Inflammatory macrophage treated with lipopolysaccharide for 4 hours (primary cell): ENCODE measurements at regions not wholly inside any gene's neighbourhood (a gene's known extent, or its start where the extent isn't known, plus 50 kb on each side); places are given as distances from the start of the nearest gene placed in this dataset.
"Not testable (repeated sequence)": the region's sequence is repeated elsewhere in the genome, so short reads cannot be mapped to it uniquely, and the experiment has no call there.

ENCODE experiments used
- DNase-seq: peaks from one replicate; pipeline ENCODE4 v3.0.0-alpha.2; 2020

DNA sequence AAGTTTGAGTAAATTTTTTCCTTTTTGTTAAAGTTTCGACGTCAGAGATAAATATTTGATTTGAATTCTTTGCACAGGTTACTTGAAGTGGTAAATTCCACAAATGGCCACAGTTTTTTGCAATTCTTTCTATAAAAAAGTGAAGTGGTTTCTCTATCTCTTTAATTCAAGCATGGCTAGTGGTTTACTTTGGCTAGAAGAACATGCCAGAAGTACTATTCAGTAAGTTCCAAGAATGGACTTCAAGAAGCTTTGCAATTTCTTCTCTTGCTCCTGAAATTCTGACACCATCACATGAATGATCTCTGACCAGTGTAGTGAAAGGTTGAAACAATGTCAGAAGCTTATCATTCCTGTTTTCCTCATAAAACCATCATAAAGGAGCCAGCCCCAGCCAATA lies 55.7 kb upstream of the RNPC3 start:
- no peak for DNase-seq

DNA sequence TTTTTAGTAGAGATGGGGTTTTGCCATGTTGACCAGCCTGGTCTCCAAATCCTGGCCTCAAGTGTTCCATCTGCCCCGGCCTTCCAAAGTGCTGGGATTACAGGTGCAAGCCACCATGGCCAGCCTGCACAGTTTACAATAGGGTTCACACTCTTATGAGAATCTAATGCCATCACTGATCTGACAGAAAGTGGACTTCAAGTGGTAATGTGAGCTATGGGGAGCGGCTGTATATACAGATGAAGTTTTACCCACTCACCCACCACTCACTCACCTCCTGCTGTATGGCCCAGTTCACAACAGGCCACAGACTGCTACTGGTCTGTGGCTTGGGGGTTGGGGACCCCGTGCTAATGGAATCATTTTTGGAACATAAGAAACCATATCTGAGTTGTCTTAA lies 58.4 kb upstream of the RNPC3 start:
- no peak for DNase-seq

DNA sequence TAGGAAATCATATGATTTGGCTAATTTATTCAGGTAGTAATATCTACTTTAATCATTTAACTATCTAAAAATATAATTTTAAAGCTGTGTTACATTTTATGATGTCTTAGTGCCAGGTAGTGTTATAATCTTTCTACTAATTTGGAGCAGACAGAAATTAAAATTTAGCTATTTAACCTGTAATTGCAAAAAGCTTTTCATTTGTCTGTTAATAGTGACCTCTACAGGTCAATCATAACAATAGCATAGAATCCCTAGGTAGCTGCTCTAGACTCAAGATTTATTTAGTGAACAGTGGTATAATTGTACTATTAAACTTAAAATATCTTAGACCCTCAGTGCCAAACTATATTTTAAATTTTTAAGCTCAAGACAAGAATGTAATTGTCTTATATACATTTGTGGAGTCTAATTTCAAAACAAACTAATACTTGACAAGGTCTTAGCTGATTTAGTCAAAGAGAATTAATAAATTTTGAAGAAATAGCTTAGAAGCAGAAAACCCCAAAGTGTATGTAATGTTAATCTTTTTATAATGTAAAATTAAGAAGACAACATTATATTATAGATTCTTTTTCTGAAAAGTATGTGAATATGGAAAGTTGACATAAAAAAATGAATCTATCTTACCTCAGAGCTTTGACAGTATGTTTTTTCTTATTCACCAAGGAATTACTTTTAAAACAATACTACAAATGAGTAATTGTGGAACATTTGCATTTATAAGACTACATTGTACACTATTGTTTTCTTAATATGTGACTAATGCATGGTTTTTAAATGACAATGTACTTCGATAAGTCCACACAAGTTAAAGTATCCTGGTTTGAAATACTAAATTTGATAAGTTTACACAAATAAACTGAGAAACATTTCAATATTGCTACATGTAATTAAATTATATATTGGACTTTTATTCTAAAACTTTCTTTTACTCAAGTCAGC lies 64.1 kb upstream of the RNPC3 start:
- peak; percentile 12 for DNase-seq

DNA sequence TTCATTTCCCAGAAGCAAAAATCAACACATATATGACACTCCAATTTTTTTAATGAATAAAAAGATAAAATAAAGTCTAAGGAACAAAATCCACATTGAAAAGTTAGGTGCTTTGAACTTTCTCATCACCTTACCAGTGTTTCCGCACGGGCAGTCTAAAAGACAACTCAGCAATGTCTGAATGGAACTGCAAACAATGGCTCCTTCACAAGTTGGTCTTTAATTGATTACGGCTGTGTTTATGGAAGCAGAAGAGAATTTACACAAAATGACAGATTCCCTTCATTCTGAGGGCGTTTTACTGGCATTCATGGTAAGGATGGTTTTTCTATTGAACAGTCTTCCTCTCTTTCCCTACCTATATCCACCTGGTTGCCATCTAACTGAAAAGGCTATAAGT lies 65.0 kb upstream of the RNPC3 start:
- DNase-seq: no peak

DNA sequence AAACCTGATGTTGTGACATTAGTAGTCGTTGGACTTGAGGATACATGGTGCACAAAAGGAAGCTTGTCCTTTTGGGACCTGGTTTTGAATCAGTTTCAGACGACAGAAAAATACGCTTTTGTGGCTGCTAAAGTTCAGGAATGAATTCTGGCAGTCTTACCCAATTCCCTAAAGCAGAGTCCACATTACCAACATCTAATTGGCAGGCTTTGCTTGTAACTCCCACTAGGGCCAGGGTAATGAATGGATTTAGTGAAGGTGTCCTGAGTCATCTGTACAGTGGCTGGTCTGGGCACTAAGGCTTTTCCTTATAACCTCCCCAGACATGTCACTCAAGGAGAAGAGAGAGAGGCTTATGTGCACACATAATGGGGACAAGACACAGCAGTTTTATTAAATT lies 66.2 kb upstream of the RNPC3 start:
- DNase-seq: no peak

DNA sequence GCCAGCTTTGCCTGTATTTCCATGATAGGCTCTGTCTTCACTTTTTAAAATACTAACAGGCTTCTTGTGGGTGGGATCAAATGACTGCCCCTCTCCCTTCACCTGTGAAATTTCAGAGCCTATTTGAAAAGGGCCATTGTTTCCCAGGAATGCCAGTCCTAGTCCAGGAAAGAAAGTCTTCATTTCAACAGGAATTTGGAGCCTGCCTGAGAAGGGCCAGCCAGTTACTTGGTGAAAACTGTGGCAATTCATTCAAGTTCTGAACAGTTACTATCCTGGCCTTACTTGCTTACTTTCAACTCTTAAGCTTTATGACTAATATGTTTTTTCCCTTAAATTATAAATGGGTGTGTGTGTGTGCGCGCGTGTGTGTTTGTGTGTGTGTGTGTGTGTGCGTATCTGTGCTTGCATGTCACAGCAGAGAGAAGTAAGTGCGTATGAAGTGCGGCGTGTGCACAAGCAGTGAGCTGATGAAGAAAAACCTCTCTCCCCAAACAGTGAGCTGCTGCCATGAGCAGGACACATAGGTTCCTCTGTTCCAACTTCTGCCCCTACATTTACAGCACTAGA lies 67.5 kb upstream of the RNPC3 start:
- DNase-seq: no peak

DNA sequence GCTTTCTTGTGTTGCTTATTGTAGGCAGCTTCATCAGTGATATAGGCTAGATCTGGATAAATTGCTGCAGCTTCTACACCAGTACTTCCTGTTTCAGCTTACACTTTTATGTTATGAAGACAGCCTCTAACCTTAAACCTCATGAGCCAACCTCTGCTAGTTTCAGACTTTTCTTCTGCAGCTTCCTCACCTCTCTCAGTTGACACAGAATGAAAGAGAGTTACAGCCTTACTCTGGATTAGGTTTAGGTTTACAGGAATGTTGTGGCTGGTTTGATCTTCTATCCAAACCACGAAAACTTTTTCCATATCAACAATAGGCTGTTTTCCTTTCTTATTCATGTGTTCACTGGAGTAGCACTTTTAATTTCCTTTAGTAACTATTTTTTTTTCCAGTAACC lies 76.9 kb upstream of the RNPC3 start:
- no peak for DNase-seq

DNA sequence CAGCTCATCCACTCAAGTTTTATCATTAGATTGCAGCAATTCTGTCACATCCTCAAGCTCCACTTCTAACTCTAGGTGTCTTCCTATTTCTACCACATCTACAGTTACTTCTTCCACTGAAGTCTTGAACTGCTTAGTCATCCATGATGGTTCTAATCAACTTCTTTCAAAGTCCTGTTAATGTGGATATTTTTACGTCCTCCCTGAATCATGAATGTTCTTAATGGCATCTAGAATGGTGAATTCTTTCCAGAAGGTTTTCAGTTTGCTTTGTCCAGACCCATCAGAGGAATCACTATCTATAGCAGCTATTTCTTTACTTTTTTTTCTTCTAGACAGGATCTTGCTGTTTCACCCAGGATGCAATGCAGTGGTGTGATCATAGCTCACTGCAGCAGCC lies 78.0 kb upstream of the RNPC3 start:
- no peak for DNase-seq

DNA sequence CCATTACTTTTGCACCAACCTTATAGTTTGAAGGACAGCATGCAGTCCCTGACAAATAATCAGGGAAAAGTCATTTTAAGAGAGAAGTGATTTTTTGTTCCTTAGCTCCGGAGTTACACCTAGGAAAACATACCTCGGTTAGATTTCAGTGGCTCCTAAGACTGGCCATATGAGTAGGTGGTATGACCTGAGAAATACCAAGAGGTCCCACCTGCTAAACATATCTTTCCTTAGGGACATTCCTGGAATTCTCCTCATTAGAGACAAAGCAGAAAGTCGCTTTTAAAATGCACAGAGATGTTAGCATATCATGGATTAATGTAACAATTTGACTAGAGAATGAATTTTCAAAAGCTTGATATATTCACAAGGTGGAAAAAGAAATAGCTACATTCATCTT lies 84.2 kb upstream of the RNPC3 start:
- DNase-seq: no peak

DNA sequence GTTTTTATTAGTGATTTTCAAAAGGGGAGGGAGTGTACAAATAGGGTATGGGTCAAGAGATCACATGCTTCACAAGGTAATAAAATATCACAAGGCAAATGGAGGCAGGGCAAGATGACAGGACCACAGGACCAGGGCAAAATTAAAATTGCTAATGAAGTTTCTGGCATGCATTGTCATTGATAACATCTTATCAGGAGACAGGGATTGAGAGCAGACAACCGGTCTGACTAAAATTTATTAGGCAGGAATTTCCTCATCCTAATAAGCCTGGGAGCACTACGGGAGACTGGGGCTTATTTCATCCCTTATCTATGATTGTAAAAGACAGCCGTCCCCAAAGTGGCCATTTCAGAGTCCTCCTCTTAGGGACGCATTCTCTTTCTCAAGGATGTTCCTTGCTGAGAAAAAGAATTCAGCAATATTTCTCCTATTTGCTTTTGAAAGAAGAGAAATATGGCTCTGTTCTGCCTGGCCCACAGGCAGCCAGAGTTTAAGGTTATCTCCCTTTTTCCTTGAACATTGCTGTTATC lies 88.9 kb upstream of the RNPC3 start:
- DNase-seq: not testable (repeated sequence)

DNA sequence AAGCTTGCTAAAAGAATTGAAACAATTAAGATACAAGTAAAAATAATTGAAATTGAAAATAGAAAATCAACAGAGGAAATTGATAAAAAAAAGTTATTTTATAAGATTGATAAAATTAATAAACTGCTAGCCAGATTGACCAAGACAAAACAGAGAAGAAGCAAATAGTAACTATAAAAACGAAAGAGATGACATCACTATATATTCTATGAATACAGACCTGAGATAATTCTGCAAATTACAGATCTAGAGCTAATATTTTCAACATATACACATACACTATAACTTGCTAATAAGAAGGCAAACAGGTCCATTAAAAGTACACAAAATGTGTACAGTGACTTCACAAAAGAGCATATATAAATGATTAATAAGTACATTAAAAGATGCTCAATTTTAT lies 90.1 kb upstream of the RNPC3 start:
- DNase-seq: no peak

DNA sequence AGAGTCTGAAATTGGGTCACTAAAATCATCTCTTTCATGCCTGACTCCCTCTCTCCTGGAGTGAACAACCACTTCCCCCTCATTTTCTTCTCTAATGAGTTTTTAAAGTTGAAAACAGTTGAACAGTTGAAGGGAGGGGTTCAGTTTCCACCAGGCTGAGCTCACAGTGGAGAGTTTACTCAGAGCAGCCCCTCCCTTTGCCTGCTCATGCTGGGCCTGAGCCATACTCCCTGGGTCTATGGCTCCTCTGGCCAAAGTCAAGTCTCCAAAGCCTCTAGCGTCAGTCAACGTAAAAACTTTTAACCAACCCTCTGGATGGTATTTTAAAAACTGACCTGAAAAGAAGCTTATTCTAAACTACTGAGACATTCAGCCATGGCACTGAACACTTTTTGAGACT lies 100.8 kb upstream of the RNPC3 start:
- DNase-seq: no peak

DNA sequence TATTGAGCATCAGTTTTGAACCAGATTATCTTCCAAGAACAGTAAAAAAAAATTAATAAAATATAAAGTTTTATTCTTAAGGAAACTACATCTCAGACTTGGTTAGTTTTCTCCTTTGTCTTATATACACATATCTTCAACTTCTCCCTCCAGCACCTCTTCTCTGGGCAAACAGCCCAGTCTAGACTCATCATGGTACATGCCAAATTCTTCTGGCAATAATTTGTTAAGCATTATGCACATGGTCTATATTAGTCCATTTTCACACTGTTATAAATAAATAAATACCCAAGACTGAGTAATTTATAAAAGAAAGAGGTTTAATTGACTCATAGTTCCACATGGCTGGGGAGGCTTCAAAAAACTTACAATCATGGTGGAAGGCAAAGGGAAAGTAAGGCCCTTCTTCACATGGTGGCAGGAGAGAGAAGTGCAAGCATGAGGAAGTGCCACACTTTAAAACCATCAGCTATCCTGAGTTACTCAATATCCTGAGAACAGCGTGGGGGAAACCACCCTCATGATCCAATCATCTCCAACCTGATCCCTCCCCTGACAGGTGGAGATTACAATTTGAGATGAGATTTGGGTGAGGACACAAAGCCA lies 108.7 kb upstream of the RNPC3 start:
- no peak for DNase-seq

DNA sequence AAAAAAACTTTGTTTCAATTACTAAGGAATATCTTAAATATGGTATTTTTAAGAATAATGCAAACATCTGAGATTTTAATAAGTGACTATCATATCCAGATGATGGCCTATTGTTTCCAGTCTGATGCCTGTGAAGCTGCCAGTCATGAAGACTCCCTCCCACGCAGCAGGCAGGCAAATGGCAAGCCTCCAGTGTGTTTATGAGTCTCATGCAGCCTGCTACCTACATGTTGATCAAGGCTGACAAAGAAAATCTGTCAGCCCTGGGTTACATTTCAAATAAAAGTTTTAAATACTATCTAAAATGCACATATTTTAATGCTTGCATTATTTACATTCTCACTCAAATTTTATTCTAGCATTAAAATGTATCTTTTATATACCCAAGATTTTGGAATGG lies 137.6 kb upstream of the RNPC3 start:
- DNase-seq: no peak

DNA sequence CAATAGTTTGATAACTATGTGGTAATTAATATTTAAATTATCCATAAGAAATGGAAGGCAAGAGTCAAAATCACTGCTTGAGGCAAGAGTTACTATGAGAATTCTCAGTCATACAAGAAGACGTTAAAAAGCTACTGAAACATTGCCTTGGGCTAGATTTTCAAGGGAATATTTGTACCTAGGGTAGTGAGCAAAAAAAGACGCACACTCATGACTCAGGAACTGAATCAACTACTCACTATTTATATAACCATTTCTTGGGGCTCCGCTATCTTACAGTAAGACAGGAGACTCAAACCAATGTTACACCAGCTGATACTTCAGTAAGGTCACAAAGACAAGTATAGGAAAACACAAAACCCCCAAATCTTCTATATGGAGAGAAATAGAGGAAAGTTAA lies 151.5 kb upstream of the RNPC3 start:
- no peak for DNase-seq

DNA sequence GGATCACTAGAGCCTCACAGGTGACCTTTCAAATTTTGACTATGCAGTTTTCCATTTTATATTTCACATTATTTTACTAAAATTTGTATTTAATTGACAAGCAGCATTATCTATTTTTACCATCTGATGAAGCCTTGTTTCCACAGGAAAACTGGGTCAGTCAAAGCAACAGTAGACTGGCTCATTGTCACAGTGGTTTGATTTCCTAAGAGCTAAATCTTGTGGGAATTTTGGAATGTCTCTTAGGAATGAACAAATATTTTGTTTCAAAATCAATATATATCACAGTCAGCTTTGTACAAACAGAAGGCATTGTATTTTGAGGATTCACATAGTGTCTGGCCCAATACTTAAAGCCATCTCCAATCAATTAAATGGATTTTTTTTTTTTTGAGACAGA lies 152.6 kb upstream of the RNPC3 start:
- DNase-seq: no peak

DNA sequence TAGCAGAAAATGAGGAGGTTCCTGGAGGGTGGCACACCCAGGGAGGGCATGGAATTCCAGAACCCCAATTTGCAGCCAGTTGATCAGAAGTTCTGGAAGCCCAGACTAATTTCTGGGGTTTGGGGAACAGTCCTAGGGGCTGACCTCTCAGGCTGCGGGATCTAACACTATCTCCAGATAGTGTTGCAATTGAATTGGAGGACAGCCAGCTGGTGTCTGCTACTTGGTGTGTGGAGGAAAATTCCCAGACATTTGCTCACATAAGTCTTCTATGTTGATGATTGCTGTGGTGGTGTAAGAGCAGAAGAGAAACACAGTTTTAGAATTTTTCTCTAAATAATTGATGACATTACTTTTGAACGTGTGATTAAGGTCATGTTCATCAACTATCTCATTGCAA lies 154.3 kb upstream of the RNPC3 start:
- no peak for DNase-seq

DNA sequence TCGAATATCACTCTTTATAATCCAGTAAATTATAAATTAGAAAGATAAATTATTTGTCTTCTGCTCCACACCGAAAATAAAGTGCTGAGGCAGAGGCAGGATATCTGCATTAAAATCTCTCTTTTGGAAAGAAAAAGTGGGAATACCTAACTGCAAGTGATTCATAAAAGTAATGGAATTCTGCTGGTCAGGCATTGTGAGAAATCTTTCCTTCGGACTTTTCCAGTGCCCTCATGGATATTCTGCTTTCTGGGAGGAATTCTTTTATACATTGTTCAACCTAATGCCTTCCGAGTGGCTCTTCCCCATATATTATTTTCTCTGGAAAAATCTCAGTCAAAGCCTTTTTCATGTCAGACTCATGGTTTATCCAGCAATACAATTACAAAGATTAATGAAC lies 158.3 kb upstream of the RNPC3 start:
- no peak for DNase-seq

DNA sequence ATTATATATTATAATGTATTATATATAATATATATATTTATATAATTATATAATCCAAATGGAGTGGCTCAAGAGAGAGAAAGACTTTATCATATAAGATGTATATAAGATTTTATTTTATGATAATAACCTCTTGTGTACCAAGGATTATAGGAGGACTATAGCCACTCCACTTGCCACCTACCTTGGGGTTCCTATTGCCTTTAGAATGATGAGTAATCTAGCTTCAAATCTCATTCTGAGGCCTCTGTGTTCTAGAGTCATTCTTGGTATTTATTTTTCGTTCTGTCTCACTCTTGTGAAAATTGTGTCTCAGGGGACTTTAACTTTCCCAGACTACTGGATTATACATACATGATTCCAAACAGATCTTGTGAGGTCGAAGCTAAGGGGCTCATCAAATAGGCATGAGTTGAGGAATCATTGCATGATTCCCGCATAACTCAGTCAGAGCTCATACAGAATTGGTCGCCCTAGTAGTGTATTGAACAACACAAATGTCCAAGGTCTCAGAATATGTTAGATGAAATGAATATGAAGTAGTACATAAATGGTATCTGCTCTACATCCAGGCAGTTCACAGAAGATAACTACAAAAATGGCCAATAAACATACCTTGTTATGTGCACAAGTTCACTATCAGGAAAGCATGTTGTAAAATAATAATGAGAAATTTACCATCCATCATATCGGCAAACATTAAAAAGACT lies 159.5 kb upstream of the RNPC3 start:
- no peak for DNase-seq

DNA sequence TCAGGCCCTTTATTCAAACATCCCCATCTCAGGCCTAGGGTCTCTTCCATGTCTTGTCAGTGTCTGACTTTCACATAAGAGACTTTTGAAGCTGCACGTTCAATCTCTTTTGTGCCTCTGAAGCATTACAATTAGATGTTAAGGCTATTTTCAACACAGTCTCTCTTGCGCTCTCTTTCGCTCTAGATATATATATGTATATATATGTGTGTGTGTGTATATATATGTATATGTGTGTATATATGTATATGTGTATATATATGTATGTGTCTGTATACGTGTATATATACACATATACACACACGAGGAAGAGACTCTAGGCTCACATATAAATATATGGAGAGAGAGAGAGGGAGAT lies 162.5 kb upstream of the RNPC3 start:
- no peak for DNase-seq

DNA sequence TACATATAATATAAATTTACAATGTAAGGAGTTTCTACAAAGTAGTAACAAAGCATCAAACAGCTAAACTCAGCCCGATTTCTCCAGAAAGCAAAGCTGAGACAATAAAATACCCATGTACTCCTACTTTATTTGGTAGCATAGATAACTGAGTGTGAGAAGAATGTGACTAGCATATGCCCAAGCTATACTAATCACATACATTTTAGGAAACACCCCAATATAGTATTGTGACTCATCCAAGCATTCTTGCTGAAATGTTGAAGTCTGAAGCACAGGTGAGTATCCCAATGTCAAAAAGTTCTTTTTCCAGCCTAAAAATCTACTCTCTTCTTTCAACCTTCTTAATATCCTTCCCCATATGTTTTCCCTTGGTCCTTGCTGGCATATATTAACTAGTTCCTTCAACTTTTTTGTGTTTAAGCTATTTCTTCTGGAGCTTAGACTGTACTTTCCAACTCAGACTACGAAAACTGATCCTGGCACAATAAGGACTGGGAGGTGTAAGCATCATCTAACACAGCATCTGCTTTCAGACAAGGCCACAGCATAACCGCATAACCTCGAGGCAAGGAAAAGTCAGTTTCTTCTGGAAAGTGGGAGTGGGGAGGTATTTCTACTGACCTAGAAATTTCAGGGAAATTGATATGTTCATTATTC lies 163.0 kb upstream of the RNPC3 start:
- no peak for DNase-seq

DNA sequence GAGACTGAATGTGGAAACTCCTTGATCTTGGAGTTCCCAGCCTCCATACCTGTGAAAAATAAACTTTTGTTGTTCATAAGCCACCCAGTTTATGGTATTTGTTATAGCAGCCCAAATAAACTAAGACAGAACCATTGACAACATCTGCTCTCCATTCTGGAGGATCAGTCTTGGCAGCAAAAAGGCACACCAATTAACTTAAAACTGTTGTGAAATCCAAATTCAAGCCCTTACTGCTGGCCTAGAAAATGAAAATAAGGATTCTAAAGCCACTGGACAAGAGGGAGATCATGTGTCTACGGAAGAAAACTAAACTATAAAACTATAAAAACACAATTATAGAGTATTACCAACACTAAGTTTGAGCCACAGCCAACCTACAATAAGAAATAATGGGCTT lies 172.1 kb upstream of the RNPC3 start:
- no peak for DNase-seq

DNA sequence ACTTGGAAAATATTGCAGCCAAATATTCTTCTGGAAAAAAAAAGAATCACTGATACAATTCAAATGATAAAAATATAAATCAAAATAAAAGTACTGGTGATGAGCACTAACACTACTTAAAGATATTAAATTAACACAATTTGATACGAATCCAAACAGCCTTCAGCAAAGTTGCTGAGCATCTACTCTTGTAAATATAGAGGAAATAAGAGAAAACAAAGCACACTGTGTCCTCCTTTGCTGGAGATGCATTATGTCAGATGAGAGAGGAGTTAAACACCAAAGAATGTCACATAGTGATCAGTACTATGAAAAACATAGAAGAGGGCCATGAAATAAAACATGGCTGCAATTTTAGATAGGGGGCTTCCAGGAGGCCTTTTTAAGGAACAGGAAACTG lies 177.4 kb upstream of the RNPC3 start:
- DNase-seq: no peak
